Pancreas (tissue), 10 donors: ENCODE measurements at regions not wholly inside any gene's neighbourhood (a gene's known extent, or its start where the extent isn't known, plus 50 kb on each side); places are given as distances from the start of the nearest gene placed in this dataset.
"Not testable (repeated sequence)": the region's sequence is repeated elsewhere in the genome, so short reads cannot be mapped to it uniquely, and the experiment has no call there.

Experiments used
- ATAC-seq, 4 donors: fragments of 200-7000 bp; cut with Tn5 transposase; one replicate each; pipeline versions ENCODE4 v1.8.0 to v1.9.1; 2020; ENCODE audit warnings: mild to moderate bottlenecking in 4 of 4, moderate library complexity in 4 of 4
- DNase-seq, 6 donors: peaks; one replicate each; pipeline ENCODE4 v3.0.0-alpha.2; 2020
- FAIRE-seq: peaks from 2 replicates; lab custom pipeline; 2012; peaks lifted over from hg19 to GRCh38; lab: Jason Lieb, UNC
- H3K27ac ChIP-seq, 4 donors: fragments of 200-600 bp; sonication (generic); 1 replicate in 3 of 4; 2 replicates in 1 of 4; pipeline versions ENCODE4 v1.5.0 to v1.8.0; 2020
- H3K27me3 ChIP-seq, 4 donors: fragments of 200-600 bp; one replicate each; pipeline ENCODE4 v1.8.0; 2021
- H3K36me3 ChIP-seq, 3 donors: fragments of 200-600 bp; sonication (generic) in 1 of 3; one replicate each; pipeline versions ENCODE4 v1.5.0 to v1.8.0; 2020 to 2021
- H3K4me1 ChIP-seq, 3 donors: fragments of 200-600 bp; one replicate each; pipeline ENCODE4 v1.8.0; 2021
- H3K4me3 ChIP-seq, 4 donors: fragments of 200-600 bp; sonication (generic) in 2 of 4; one replicate each; pipeline versions ENCODE4 v1.5.0 to v1.8.0; 2020 to 2021
- H3K9me3 ChIP-seq, 4 donors: fragments of 200-600 bp; one replicate each; pipeline ENCODE4 v1.8.0; 2021
- CTCF ChIP-seq, 4 donors: fragments of 200-600 bp; sonication (generic) in 3 of 4; IDR thresholded peaks; one replicate each; pipeline versions ENCODE4 v1.5.0 to v1.8.0; 2021; ENCODE audit warnings: antibody characterized with exemption in 4 of 4
- WGBS, 2 donors: extraction: QIAGEN DNeasy Blood & Tissue Kit; methylation state at CpG; one replicate each; pipeline ENCODE4 v1.1.7; 2013; 5-methylcytosine and 5-hydroxymethylcytosine counted together
- intact Hi-C, 3 donors: fragments of 100-400 bp; cut with DNase I; formaldehyde crosslinking; loops; one replicate each; pipeline versions ENCODE4 v1.11.1 to v1.14.2; 2022
- donor health status: healthy with polysubstance abuse.
- donor health status: DM: no; HTN: no; CAD: no; lungs with moderate emphysema.
- donor health status: DM: no; HTN: no; CAD: no.
- donor health status: control.
- donor health status: control.
- donor health status: Bipolar disorder and iron deficiency.
- donor health status: DM: yes; HTN: yes; CAD: no.
- donor health status: DM: no; HTN: no; CAD: no.
- donor health status: DM: no; HTN: no; CAD: no.
- donor health status: DM: yes; HTN: yes; CAD: no.

GRCh38 chr4:97134456-97134855 lies 1008.8 kb downstream of the STPG2 start:
- intact Hi-C loops = no loop called here
- Histone ChIP-seq H3K4me1 (no peaks in the 10 kb centered on the region), H3K27me3 (peaks cover 0 to 4% (median 0%) of the 10 kb centered on the region in 4 donors), H3K27ac (no peak overlapping the region), H3K4me3 (no peak overlapping the region), H3K36me3 (no peaks in the 10 kb centered on the region), H3K9me3 (no peaks in the 10 kb centered on the region)
- FAIRE-seq (no peak), ATAC-seq (no peak), DNase-seq (no peak)
- no peak for TF ChIP-seq CTCF (IDR thresholded peaks at IDR 0.05)
- 25 to 28% methylated on average over 2 of the region's 2 CpGs for WGBS, 2 donors

GRCh38 chr4:97139791-97140190 lies 1003.5 kb downstream of the STPG2 start:
- H3K4me1 ChIP-seq = no peaks in the 10 kb centered on the region
- 49 to 53% methylated on average over 4 of the region's 4 CpGs for WGBS, 2 donors
- peaks cover 0 to 4% (median 0%) of the 10 kb centered on the region in 4 donors for H3K27me3 ChIP-seq
- no peak overlapping the region for H3K4me3 ChIP-seq
- DNase-seq = no peak
- no peak overlapping the region for H3K27ac ChIP-seq
- no peak for FAIRE-seq
- peaks cover 0 to 2% (median 0%) of the 10 kb centered on the region in 4 donors for H3K9me3 ChIP-seq
- H3K36me3 ChIP-seq = no peaks in the 10 kb centered on the region
- no peak for ATAC-seq
- TF ChIP-seq CTCF (IDR thresholded peaks at IDR 0.05) = no peak
- intact Hi-C loops = no loop called here

DNA sequence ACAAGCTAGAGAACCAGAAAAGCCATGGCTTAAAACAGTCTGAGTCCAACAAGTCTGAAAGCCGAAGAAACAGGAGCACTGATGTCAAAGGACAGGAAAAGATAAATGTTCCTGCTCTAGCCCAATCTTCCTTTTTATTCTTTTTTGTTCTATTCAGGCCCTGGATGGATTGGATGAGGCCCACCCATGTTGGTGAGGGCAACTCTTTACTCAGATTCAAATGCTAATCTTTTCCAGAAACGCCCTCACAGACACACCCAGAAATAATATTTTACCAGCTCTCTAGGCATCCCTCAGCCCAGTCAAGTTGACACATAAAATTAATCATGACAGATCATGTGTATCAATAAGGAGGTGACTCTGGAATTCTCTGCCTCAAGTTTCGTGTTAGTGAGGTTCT lies 1002.7 kb downstream of the STPG2 start:
- no peak for TF ChIP-seq CTCF (IDR thresholded peaks at IDR 0.05)
- ATAC-seq = no peak
- no peaks in the 10 kb centered on the region for H3K27me3 ChIP-seq

GRCh38 chr4:97141332-97141731 lies 1001.9 kb downstream of the STPG2 start:
- intact Hi-C loops, H3K4me3 ChIP-seq, H3K27ac ChIP-seq, H3K27me3 ChIP-seq, H3K9me3 ChIP-seq, H3K36me3 ChIP-seq, FAIRE-seq, DNase-seq, ATAC-seq, H3K4me1 ChIP-seq: not testable (repeated sequence)
- 75 to 87% methylated on average over 5 of the region's 5 CpGs for WGBS, 2 donors

More for the DNA sequence above, 1002.7 kb downstream of the STPG2 start:
- DNase-seq = no peak
- WGBS, 2 donors = 52 to 68% methylated on average over 3 of the region's 3 CpGs
- intact Hi-C loops = no loop called here
- H3K9me3 ChIP-seq = peaks cover 0 to 2% (median 0%) of the 10 kb centered on the region in 4 donors
- H3K27ac ChIP-seq = no peak overlapping the region
- H3K36me3 ChIP-seq = no peaks in the 10 kb centered on the region
- no peak overlapping the region for H3K4me3 ChIP-seq
- H3K4me1 ChIP-seq = no peaks in the 10 kb centered on the region
- no peak for FAIRE-seq

DNA sequence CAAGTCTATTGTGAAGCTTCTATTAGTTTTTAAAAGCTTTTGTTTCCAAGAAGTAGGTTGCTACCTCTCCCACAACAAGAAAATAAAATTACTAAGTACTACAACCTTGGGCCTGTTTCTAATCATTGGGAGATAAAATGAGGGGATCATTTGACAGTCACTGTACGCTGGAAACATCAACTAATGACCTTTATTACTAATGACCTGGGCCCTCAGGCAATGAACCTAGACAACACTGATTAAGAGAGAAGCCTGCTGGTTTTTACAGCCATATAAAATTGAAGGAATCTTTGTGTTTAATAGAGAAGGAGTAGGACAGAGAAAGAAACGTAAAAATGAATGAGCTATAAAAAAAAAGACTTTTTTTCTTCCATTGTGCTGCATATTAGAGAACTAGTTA lies 1000.9 kb downstream of the STPG2 start:
- Histone ChIP-seq H3K9me3 (peaks cover 0 to 2% (median 0%) of the 10 kb centered on the region in 4 donors), H3K27ac (no peak overlapping the region), H3K4me3 (no peak overlapping the region), H3K27me3 (no peaks in the 10 kb centered on the region), H3K36me3 (no peaks in the 10 kb centered on the region), H3K4me1 (no peaks in the 10 kb centered on the region)
- WGBS, 2 donors = 35 to 49% methylated on average over 2 of the region's 2 CpGs
- intact Hi-C loops = no loop called here
- ATAC-seq = no peak
- no peak for TF ChIP-seq CTCF (IDR thresholded peaks at IDR 0.05)
- no peak for DNase-seq
- FAIRE-seq = no peak
